ENCODE measurements at regions not wholly inside any gene's neighbourhood (a gene's known extent, or its start where the extent isn't known, plus 50 kb on each side); places are given as distances from the start of the nearest gene placed in this dataset.

DNA sequence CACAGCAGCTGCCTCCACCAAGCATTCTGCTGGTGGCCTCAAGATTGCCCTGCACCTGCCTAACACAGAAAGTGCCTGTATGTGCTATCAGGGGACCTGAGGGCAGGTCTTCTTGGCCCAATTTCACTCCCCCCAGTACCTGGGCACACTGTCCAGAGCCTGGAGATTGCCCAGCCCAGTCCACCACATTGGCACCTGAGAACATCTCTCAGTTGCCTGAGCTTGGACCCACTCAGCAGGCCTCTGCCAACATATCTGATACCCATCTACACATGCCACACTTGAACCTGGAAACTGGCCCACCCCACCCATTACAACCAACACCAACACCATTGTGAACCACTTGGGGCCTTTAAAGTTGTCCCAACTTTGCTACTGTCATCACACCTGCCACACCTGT lies 1523.1 kb upstream of the CDH9 start:
- DNase-seq (ENCODE audit: low spot score): no peak
- in situ Hi-C loops (cut with MboI; ENCODE audit: low sequenced_read_pairs, unreplicated experiment): no loop called here
- TF ChIP-seq, protein P1, sequence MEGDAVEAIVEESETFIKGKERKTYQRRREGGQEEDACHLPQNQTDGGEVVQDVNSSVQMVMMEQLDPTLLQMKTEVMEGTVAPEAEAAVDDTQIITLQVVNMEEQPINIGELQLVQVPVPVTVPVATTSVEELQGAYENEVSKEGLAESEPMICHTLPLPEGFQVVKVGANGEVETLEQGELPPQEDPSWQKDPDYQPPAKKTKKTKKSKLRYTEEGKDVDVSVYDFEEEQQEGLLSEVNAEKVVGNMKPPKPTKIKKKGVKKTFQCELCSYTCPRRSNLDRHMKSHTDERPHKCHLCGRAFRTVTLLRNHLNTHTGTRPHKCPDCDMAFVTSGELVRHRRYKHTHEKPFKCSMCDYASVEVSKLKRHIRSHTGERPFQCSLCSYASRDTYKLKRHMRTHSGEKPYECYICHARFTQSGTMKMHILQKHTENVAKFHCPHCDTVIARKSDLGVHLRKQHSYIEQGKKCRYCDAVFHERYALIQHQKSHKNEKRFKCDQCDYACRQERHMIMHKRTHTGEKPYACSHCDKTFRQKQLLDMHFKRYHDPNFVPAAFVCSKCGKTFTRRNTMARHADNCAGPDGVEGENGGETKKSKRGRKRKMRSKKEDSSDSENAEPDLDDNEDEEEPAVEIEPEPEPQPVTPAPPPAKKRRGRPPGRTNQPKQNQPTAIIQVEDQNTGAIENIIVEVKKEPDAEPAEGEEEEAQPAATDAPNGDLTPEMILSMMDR (IDR thresholded peaks at IDR 0.05; ENCODE audit: borderline replicate concordance, control extremely low read depth, extremely low read depth, insufficient read depth, missing control alignments): no peak

DNA sequence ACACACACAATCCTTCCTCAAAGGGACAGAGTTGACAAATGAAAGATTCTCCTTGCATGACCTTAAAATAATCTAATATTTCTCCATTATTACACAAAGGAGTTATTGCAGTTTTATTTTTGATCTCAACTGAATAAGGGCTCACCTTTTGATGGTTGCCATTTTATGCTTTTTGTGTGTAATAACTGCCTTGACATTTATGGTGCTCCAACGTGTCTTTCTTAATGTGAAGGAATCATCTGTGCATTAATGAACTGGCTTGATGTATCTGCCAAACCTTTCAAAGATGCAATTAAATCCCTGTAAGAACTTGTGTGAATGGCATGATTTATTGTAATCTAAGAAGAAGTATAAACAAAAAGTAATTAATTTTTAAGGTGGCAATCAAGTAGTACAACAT lies 1519.8 kb upstream of the CDH9 start:
- DNase-seq (ENCODE audit: low spot score): no peak
- in situ Hi-C loops (cut with MboI; ENCODE audit: low sequenced_read_pairs, unreplicated experiment): no loop called here
- TF ChIP-seq, protein P1 (IDR thresholded peaks at IDR 0.05; ENCODE audit: borderline replicate concordance, control extremely low read depth, extremely low read depth, insufficient read depth, missing control alignments): no peak

DNA sequence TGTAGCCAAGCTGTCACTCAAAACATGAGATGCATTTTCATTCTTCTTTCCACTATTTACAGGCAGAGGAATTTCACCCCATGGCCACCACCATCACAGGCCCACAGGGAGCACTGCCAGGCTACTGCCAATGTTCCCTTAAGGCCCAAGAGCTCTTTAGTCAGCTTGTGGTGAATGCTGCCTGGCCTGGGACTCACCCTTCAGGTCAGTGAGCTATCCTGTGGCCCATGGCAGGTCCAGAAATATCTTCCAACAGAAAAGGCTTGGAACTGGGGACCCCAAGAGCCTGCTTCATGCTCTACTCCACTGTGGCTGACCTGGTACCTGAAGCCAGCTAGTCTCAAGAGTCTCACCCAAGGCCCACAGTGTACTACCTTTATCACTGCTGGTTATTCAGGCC lies 1518.7 kb upstream of the CDH9 start:
- TF ChIP-seq, protein P1 (IDR thresholded peaks at IDR 0.05; ENCODE audit: borderline replicate concordance, control extremely low read depth, extremely low read depth, insufficient read depth, missing control alignments): no peak
- in situ Hi-C loops (cut with MboI; ENCODE audit: low sequenced_read_pairs, unreplicated experiment): no loop called here
- no peak for DNase-seq (ENCODE audit: low spot score)

DNA sequence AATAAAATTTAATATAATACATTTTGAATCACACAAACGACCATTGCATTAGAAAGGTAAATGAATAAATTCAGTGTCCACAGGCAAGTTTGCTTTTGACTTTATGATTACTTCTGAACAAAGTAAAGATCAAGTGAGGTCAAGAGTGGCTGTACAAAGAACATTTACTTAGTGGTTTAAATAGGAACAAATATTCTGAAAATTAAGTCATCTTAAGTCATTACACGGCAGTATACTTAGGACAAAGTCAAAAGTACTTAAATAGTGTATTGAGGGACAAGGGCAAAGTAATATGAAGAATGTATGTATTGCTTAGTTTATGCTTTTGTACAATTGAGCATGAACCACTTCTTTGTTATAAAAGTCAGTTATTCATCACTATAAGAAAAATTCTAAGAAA lies 1511.2 kb upstream of the CDH9 start:
- DNase-seq (ENCODE audit: low spot score): no peak
- in situ Hi-C loops (cut with MboI; ENCODE audit: low sequenced_read_pairs, unreplicated experiment): no loop called here
- TF ChIP-seq, protein P1 (IDR thresholded peaks at IDR 0.05; ENCODE audit: borderline replicate concordance, control extremely low read depth, extremely low read depth, insufficient read depth, missing control alignments): no peak

DNA sequence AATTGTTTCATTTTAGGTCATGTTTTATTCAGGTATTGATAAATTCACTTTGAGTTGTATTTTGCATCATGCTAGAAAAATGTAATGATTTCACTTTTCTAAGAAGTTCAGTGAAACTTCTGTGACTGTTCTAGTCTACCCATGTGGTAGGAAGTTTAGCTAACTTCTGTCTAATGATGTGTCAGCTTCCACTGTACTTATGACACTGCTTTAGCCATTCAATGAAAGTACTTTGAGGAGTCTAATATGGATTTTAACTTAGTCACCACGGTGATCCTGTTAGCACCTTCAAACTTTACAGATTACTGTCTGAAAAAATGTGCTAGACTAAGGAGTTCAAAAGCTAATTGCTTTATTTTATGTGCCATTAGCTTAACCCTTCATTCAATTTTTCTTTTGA lies 1510.5 kb upstream of the CDH9 start:
- TF ChIP-seq, protein P1 (IDR thresholded peaks at IDR 0.05; ENCODE audit: borderline replicate concordance, control extremely low read depth, extremely low read depth, insufficient read depth, missing control alignments): no peak
- in situ Hi-C loops (cut with MboI; ENCODE audit: low sequenced_read_pairs, unreplicated experiment): no loop called here
- DNase-seq (ENCODE audit: low spot score): no peak

DNA sequence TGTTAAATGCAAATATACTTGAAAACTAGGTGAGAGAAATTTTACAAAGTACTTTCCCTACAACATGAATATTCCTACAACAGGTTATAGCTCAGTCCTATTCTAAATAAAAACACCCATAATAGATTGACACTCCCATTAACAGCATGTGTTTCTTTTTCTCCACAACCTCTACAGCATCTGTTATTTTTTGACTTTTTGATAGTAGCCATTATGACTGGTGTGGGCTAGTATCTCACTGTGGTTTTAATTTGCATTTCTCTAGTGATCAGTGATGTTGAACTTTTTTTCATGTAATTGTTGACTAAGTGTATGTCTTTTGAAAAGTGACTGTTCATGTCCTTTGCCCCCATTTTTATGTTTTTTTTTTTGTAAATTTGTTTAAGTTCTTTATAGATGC lies 1506.1 kb upstream of the CDH9 start:
- in situ Hi-C loops (cut with MboI; ENCODE audit: low sequenced_read_pairs, unreplicated experiment): no loop called here
- TF ChIP-seq, protein P1 (IDR thresholded peaks at IDR 0.05; ENCODE audit: borderline replicate concordance, control extremely low read depth, extremely low read depth, insufficient read depth, missing control alignments): no peak
- DNase-seq (ENCODE audit: low spot score): no peak

All from GM13976 (cell line).